ENCODE measurements at regions not wholly inside any gene's neighbourhood (a gene's known extent, or its start where the extent isn't known, plus 50 kb on each side); places are given as distances from the start of the nearest gene placed in this dataset.

- no peak overlapping the region for H3K27ac ChIP-seq
- H3K4me3 ChIP-seq, result no peak overlapping the region
- 93 to 100% methylated on average over 4 of the region's 4 CpGs for WGBS, 2 donors
- intact Hi-C loops (cut with DNase I), result no loop called here
- no peaks in the 10 kb centered on the region for H3K36me3 ChIP-seq
- H3K9me3 ChIP-seq, result no peaks in the 10 kb centered on the region
- H3K27me3 ChIP-seq, result no peaks in the 10 kb centered on the region
- TF ChIP-seq CTCF (IDR thresholded peaks at IDR 0.05) (no peak), POLR2A (IDR thresholded peaks at IDR 0.05) (no peak)
- H3K4me1 ChIP-seq, result peaks cover 0 to 4% (median 0%) of the 10 kb centered on the region in 3 donors
- no peak for DNase-seq
Measured at GRCh38 chr4:123739806-123740205, 343.2 kb downstream of the SPRY1 start.

- peaks cover 0 to 8% (median 0%) of the 10 kb centered on the region in 3 donors for H3K4me1 ChIP-seq
- no peak overlapping the region for H3K4me3 ChIP-seq
- no peak overlapping the region for H3K27ac ChIP-seq
- DNase-seq, result no peak
- H3K9me3 ChIP-seq, result no peaks in the 10 kb centered on the region
- no peaks in the 10 kb centered on the region for H3K36me3 ChIP-seq
- 78 to 86% methylated on average over 3 of the region's 3 CpGs for WGBS, 2 donors
- intact Hi-C loops (cut with DNase I), result no loop called here
- H3K27me3 ChIP-seq, result no peaks in the 10 kb centered on the region
- TF ChIP-seq POLR2A (IDR thresholded peaks at IDR 0.05) (no peak), CTCF (IDR thresholded peaks at IDR 0.05) (no peak)
Measured at GRCh38 chr4:123740236-123740635, 343.6 kb downstream of the SPRY1 start.

- no peaks in the 10 kb centered on the region for H3K27me3 ChIP-seq
- H3K4me1 ChIP-seq, result peaks cover 0 to 9% (median 0%) of the 10 kb centered on the region in 3 donors
- WGBS, 2 donors, result 36 to 53% methylated on average over 2 of the region's 2 CpGs
- H3K9me3 ChIP-seq, result no peaks in the 10 kb centered on the region
- H3K4me3 ChIP-seq, result no peak overlapping the region
- H3K27ac ChIP-seq, result no peak overlapping the region
- no peaks in the 10 kb centered on the region for H3K36me3 ChIP-seq
- intact Hi-C loops (cut with DNase I), result no loop called here
- TF ChIP-seq CTCF (IDR thresholded peaks at IDR 0.05) (no peak), POLR2A (IDR thresholded peaks at IDR 0.05) (no peak)
- no peak for DNase-seq
Measured at GRCh38 chr4:123741906-123742305, 345.3 kb downstream of the SPRY1 start.

- DNase-seq, result no peak
Measured at GRCh38 chr4:123743848-123744247, 347.3 kb downstream of the SPRY1 start.

GRCh38 chr4:123744664-123745290 is 348.2 kb downstream of the SPRY1 start:
- H3K4me3 ChIP-seq, result no peak overlapping the region
- H3K36me3 ChIP-seq, result no peaks in the 10 kb centered on the region
- intact Hi-C loops (cut with DNase I), result no loop called here
- H3K9me3 ChIP-seq, result no peaks in the 10 kb centered on the region
- peaks cover 0 to 9% (median 0%) of the 10 kb centered on the region in 3 donors for H3K4me1 ChIP-seq
- no peaks in the 10 kb centered on the region for H3K27me3 ChIP-seq
- DNase-seq, result no peak
- peak overlapping the region in 3 of 4 donors; percentile 3 to 60 (median 53) for H3K27ac ChIP-seq
- TF ChIP-seq POLR2A (IDR thresholded peaks at IDR 0.05) (no peak), CTCF (IDR thresholded peaks at IDR 0.05) (no peak)
- 59 to 68% methylated on average over 8 of the region's 8 CpGs for WGBS, 2 donors

More at GRCh38 chr4:123743848-123744247, 347.3 kb downstream of the SPRY1 start:
- TF ChIP-seq CTCF (IDR thresholded peaks at IDR 0.05) (no peak), POLR2A (IDR thresholded peaks at IDR 0.05) (no peak)
- no peaks in the 10 kb centered on the region for H3K9me3 ChIP-seq
- no peak overlapping the region for H3K4me3 ChIP-seq
- no peaks in the 10 kb centered on the region for H3K36me3 ChIP-seq
- intact Hi-C loops (cut with DNase I), result no loop called here
- peaks cover 0 to 9% (median 0%) of the 10 kb centered on the region in 3 donors for H3K4me1 ChIP-seq
- H3K27ac ChIP-seq, result peak overlapping the region in 2 of 4 donors; percentile 16 to 60
- H3K27me3 ChIP-seq, result no peaks in the 10 kb centered on the region

All from esophagus squamous epithelium (tissue), 5 donors.